SJCRH30 (cell line): ENCODE measurements at regions not wholly inside any gene's neighbourhood (a gene's known extent, or its start where the extent isn't known, plus 50 kb on each side); places are given as distances from the start of the nearest gene placed in this dataset.
"Not testable (repeated sequence)": the region's sequence is repeated elsewhere in the genome, so short reads cannot be mapped to it uniquely, and the experiment has no call there.

Source experiments
- DNase-seq, 2 experiments: peaks; one replicate each; pipeline ENCODE4 v3.0.0-alpha.2; 2015 to 2020
- H3K27ac ChIP-seq: fragments of 250-450 bp; sonication (Bioruptor Pico); 2 replicates; pipeline ENCODE4 v1.5.1; 2020; ENCODE audit warnings: mild to moderate bottlenecking, moderate library complexity
- H3K27me3 ChIP-seq: fragments of 250-450 bp; sonication (Bioruptor Pico); 2 replicates; pipeline ENCODE4 v1.5.1; 2020; ENCODE audit warnings: mild to moderate bottlenecking, moderate library complexity
- H3K36me3 ChIP-seq: fragments of 250-450 bp; sonication (Bioruptor Pico); 2 replicates; pipeline ENCODE4 v1.5.1; 2020; ENCODE audit warnings: mild to moderate bottlenecking, moderate library complexity
- H3K4me1 ChIP-seq: fragments of 250-450 bp; sonication (Bioruptor Pico); 2 replicates; pipeline ENCODE4 v1.5.1; 2020; ENCODE audit warnings: mild to moderate bottlenecking, moderate library complexity
- H3K4me3 ChIP-seq: fragments of 250-450 bp; sonication (Bioruptor Pico); 2 replicates; pipeline ENCODE4 v1.5.1; 2020; ENCODE audit warnings: mild to moderate bottlenecking, moderate library complexity
- H3K9me3 ChIP-seq: fragments of 250-450 bp; sonication (Bioruptor Pico); replicated peaks from 2 replicates; pipeline ENCODE4 v1.5.1; 2020; ENCODE audit warnings: mild to moderate bottlenecking, moderate library complexity

DNA sequence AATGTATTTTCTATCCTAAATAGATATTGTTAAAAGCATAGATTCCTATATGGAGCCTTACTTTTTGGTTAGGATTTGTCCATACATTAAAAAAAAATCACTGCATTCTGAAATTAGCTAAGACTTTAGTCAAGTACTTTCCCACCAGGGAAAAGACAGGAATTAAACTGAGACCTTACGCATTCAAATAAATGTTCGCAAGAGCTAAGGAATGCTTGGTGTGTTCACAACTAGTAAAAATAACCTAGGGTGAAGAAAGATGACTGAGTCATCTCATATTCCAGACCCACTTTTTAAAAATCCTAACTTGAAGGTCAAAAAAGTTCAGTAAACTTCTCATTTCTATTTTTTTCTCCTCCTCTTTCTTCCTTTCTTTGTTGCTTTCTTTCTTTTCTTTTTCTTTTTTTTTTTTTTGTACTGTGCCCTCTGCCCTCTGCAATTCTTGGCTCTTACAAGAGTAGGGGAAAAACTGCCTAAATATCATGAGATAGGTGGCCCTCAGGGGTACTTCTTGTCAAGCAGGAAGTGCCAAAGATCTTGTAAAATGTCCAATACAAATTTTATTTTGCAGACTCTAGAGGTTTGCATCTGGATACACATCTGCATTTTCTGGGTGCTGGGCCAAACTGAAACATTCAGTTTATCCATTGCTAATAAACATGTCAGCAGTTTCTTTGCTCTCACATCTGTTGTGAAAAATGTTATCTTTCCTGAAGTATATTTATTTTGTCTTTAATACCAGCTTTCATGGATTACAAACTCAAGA, 121.4 kb upstream of the GORAB start:
- Histone ChIP-seq H3K4me3 (no peak overlapping the region), H3K27me3 (no peaks in the 10 kb centered on the region), H3K27ac (no peak overlapping the region), H3K9me3 (no peaks in the 10 kb centered on the region), H3K36me3 (no peaks in the 10 kb centered on the region), H3K4me1 (no peaks in the 10 kb centered on the region)
- no peak for DNase-seq

DNA sequence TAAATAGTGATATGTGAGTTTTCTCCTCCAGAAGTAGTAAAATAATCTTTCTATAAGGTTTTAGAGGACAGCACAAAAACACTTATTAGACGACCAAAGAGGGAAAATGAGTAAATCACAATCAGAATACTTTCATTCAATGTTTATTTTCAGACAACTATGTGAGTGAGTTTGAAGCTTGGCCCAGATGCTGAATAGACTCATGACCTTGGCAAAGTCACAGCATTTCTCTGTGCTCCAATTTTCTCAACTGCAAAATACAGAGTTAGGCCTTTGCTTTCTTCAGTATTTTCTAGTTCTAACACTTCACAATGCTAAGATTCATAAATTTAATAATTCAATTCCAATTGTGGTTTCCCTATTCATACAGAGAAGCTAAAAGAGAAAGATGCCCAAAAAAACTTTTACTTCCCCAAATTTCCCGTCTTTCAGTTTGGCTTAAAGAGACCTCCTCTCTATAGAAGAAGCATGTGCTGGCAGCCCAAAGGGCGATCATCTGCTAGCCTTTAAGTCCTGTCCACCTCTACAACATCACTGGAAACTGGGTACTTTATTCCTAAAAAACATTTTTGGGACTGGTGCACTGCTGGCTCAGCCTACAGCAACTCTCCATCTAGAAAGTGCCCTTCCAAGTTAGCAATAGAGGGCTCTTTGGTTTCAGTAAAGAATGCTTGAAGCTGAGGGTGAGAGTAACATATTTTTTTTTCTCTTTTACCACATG, 116.8 kb upstream of the GORAB start:
- H3K27ac ChIP-seq, result no peak overlapping the region
- no peaks in the 10 kb centered on the region for H3K4me1 ChIP-seq
- no peaks in the 10 kb centered on the region for H3K36me3 ChIP-seq
- no peaks in the 10 kb centered on the region for H3K27me3 ChIP-seq
- H3K4me3 ChIP-seq, result no peak overlapping the region
- no peak for DNase-seq
- no peaks in the 10 kb centered on the region for H3K9me3 ChIP-seq

DNA sequence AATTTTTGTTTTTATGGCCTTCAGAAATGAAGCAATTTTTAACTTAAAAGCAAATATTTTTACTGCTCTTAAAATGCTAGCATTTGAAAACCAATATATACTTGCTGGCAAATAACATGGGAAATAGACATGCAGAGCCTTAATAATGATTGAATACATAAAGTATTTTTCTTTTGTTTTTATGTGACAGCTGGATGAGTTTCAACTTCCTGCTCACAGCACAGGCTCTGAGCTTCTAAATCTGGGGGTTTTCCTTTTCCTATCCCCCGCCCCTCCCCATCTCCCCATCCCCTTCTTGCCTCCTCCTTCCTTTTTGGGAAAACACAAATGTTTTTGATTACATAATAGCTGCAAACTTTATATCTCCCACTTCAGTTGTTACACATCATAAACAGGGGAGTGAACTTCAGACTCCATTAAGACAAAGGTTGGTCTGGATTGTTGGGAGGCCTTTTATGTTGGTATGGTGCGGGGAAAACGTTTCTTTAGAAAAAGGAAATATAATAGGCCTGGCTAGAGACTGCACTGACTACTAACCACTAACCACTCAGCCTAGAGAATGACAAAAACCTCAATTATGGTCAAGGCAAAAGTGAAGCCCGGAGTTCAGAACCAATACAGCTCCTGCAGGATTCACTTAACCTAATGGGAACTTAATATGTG, 116.1 kb upstream of the GORAB start:
- no peak overlapping the region for H3K27ac ChIP-seq
- no peaks in the 10 kb centered on the region for H3K9me3 ChIP-seq
- H3K4me1 ChIP-seq, result no peaks in the 10 kb centered on the region
- H3K36me3 ChIP-seq, result no peaks in the 10 kb centered on the region
- H3K4me3 ChIP-seq, result no peak overlapping the region
- DNase-seq, result no peak
- no peaks in the 10 kb centered on the region for H3K27me3 ChIP-seq

DNA sequence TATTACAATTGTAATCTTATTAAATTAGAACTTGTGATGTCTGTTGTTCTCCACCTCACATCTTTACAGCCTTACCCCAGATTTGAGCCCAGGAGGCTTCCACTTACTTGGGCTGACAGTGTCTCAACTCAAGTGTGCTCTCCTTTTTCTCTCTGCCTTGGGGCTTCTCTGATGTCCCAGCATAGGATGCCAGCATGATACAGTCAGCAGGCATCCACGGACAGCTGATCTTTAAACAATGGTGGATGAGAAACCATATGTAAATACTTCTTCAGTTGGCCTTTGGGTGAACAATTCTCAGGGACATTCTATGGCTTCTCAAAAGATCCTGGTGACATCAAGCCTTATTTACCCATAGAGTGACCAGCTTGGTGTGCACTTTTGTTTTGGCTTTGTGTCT, 107.6 kb upstream of the GORAB start:
- H3K4me1 ChIP-seq, result no peaks in the 10 kb centered on the region
- DNase-seq, result no peak
- H3K36me3 ChIP-seq, result no peaks in the 10 kb centered on the region
- H3K27me3 ChIP-seq, result no peaks in the 10 kb centered on the region
- H3K4me3 ChIP-seq, result no peak overlapping the region
- no peaks in the 10 kb centered on the region for H3K9me3 ChIP-seq
- no peak overlapping the region for H3K27ac ChIP-seq

DNA sequence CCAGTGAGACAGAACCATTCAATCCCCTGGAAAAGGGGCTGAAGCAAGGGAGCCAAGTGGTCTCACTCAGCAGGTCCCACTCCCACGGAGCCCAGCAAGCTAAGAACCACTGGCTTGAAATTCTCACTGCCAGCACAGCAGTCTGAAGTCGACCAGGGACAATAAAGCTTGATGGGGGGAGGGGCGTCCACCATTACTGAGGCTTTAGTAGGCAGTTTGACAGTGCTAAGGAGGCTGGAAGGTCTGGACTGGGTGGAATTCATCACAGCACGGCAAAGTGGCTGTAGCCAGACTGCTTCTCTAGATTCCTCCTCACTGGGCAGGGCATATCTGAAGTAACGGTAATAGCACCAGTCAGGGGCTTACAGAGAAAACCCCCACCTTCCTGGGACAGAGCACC, 105.4 kb upstream of the GORAB start:
- H3K4me3 ChIP-seq, result no peak overlapping the region
- H3K36me3 ChIP-seq, result no peaks in the 10 kb centered on the region
- H3K9me3 ChIP-seq, result no peaks in the 10 kb centered on the region
- H3K27ac ChIP-seq, result no peak overlapping the region
- DNase-seq, result no peak
- no peaks in the 10 kb centered on the region for H3K27me3 ChIP-seq
- no peaks in the 10 kb centered on the region for H3K4me1 ChIP-seq

DNA sequence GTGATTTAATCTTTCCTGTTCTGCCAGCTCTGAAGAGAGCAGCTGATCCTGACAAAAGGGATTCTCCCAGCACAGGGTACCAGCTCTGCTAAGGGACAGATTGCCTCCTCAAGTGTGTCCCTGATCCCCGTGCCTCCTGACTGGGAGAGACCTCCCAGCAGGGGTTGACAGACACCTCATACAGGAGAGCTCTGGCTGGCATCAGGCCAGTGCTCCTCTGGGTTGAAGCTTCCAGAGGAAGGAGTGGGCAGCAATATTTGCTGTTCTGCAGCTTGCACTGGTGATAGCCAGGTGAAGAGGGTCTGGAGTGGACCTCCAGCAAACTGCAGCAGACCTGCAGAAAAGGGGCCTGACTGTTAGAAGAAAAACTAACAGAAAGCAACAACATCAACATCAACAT, 105.0 kb upstream of the GORAB start:
- H3K4me1 ChIP-seq, H3K36me3 ChIP-seq, H3K27me3 ChIP-seq, H3K27ac ChIP-seq, DNase-seq, H3K4me3 ChIP-seq, H3K9me3 ChIP-seq: not testable (repeated sequence)

DNA sequence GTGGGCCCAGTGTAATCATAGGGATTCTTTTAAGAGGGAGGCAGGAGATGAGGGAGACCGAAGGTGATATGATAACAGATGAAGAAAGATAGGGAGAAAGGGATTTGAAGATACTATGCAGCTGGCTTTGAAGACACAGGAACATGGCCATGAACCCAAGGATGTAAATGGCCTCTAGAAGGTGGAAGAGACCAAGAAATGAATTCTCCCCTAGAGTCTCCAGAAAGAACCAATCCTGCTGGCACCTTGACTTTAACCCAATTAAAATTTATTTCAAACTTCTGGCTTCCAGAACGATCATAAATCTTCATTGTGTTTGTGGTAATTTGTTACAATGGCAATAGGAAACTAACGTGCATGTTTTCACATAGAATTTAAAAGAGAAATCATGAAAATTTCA, 95.0 kb upstream of the GORAB start:
- Histone ChIP-seq H3K27me3 (no peaks in the 10 kb centered on the region), H3K4me3 (no peak overlapping the region), H3K4me1 (no peaks in the 10 kb centered on the region), H3K27ac (no peak overlapping the region), H3K9me3 (no peaks in the 10 kb centered on the region), H3K36me3 (no peaks in the 10 kb centered on the region)
- no peak for DNase-seq

DNA sequence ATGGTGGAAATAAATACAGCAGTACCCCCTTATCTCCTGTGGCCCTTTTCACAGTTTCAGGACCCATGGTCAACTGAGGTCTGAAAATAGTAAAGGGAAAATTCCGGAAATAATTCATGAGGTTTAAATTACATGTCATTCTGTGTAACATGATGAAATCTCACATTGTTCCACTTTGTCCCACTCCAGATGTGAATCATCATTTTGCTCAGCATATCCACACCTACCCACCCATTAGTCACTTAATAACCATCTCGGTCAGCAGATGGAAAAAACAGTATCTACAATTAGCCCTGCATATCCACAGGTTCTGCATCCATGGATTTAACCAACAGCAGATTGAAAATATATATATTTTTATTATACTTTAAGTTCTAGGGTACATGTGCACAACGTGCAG, 86.9 kb upstream of the GORAB start:
- Histone ChIP-seq H3K36me3 (no peaks in the 10 kb centered on the region), H3K4me3 (no peak overlapping the region), H3K27ac (no peak overlapping the region), H3K27me3 (no peaks in the 10 kb centered on the region), H3K9me3 (no peaks in the 10 kb centered on the region), H3K4me1 (no peaks in the 10 kb centered on the region)
- no peak for DNase-seq

DNA sequence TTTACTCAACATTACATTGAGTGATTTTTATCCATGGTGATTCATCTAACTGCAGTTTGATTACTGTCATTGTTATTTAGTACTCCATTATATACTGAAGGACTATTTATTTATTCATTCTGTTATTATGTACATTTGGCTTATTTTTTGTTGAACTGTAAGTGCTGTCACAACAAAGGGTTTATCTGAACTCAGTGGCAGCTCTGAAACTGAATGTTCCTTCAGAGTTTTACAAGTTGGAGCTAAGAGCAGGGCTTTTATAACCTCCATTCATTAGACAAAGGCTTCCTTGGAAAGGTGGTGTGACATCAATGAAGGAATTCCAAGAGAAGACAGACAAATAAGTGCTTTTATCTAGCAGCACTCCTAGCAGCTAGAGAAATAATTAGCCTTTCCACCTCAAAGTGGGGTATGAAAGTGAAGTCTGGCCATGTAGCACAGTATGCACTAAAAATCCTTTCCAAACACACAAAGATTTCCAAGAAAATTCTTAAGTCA, 83.3 kb upstream of the GORAB start:
- H3K27ac ChIP-seq, result no peak overlapping the region
- H3K27me3 ChIP-seq, result no peaks in the 10 kb centered on the region
- H3K4me1 ChIP-seq, result no peaks in the 10 kb centered on the region

DNA sequence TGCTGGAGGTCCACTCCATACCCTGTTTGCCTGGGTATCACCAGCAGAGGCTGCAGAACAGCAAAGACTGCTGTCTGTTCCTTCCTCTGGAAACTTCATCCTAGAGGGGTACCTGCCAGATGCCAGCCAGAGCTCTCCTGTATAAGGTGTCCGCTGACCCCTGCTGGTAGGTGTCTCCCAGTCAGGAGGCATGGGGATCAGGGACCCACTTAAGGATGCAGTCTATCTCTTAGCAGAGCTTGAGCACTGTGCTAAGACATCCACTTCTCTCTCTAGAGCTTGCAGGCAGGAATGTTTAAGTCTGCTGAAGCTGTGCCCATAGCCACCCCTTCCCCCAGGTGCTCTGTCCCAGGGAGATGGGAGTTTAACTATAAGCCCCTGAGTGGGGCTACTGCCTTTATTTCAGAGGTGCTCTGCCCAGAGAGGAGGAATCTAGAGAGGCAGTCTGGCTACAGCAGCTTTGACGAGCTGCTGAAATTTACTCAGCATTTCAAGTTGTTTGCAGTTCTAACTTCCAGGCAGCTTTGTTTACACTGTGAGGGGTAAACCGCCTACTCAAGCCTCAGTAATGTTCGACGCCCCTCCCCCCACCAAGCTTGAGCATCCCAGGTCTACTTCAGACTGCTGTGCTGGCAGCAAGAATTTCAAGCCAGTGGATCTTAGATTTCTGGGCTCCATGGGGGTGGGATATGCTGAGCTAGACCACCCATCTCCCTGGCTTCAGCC, 74.5 kb upstream of the GORAB start:
- not testable (repeated sequence) for DNase-seq, H3K4me3 ChIP-seq, H3K27ac ChIP-seq, H3K27me3 ChIP-seq, H3K36me3 ChIP-seq, H3K4me1 ChIP-seq, H3K9me3 ChIP-seq

More for the DNA sequence above, 83.3 kb upstream of the GORAB start:
- Histone ChIP-seq H3K36me3 (no peaks in the 10 kb centered on the region), H3K9me3 (no peaks in the 10 kb centered on the region), H3K4me3 (no peak overlapping the region)
- no peak for DNase-seq

DNA sequence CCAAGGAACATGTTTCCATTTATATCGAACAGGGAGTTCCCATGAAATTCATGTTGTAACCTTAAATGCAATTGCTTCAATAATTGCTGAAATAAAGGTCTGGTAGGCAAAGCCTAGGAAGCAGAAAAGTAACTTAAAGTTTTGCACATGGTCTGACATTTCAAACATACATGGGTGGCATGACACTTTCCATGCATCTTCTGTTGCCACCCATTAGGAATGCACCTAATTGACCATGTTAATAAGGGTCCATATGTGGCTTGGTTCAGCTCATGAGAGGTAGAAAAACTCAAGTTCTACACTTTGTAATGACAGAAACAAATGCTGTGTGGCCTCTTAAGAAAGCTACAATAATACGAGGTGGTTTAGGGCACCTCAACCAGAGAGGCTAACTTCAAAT, 72.0 kb upstream of the GORAB start:
- peak in 1 of 2 experiments; percentile 3 for DNase-seq
- Histone ChIP-seq H3K4me1 (no peaks in the 10 kb centered on the region), H3K27me3 (no peaks in the 10 kb centered on the region), H3K36me3 (no peaks in the 10 kb centered on the region), H3K9me3 (no peaks in the 10 kb centered on the region), H3K27ac (no peak overlapping the region), H3K4me3 (no peak overlapping the region)

DNA sequence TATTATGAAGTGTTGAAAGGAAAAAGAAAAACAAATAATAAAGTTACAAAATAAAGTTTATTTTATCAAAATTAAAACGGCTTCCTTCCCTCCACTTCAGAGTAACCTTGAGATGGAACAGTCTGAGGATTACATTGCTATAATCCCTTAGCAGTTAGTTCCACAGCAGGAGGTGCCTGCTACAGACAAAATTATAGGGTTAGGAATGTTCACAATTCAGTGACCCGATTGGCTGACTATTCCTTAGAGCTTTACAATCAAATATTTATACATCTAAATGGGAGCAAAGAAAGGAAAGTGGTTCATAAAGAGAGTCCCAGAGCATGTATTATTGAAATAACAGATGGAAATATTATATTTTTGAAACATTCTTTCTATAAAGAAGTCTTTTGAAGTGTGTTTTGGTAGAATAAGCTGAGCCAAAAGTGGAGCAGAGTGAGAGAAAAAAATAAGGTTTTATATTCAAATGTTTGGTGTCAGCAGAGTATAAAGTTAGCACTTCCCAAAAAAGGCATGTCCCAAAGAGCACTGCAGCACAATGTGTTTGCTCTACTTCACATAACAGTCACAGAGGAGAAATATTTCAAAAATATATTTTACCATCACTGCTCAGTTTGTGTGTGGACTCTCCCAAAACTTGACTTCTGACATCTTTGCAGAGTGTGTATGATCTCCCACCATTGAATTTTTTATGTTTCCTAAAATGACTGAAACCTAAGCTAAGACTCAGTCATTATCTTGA, 71.4 kb upstream of the GORAB start:
- Histone ChIP-seq H3K4me1 (no peaks in the 10 kb centered on the region), H3K4me3 (no peak overlapping the region), H3K27ac (no peak overlapping the region), H3K36me3 (no peaks in the 10 kb centered on the region), H3K9me3 (no peaks in the 10 kb centered on the region), H3K27me3 (no peaks in the 10 kb centered on the region)
- peak in 1 of 2 experiments; percentile 4 for DNase-seq

DNA sequence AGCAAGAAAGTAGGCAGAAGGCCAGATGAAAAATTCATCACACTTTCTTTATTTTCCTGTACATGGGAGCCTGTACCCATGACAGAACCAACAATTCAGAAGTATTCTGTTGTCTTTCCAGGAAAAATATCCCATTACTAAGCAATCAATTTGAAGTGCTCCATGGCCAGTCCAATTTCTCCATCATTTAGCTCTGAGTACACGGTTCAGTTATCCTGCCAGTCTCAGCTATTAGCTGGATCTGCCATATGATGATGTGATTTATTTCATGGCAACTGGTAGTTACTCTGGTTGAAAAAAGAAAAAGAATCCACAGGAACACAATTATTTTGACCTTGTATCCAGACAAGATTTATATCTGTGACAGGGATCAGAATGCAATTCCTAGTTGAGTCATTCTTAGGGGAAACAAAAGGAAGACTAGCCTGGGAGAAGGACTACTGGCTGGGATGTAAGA, 70.6 kb upstream of the GORAB start:
- Histone ChIP-seq H3K4me3 (no peak overlapping the region), H3K4me1 (no peaks in the 10 kb centered on the region), H3K36me3 (no peaks in the 10 kb centered on the region), H3K27me3 (no peaks in the 10 kb centered on the region), H3K27ac (no peak overlapping the region), H3K9me3 (no peaks in the 10 kb centered on the region)
- DNase-seq, result no peak

DNA sequence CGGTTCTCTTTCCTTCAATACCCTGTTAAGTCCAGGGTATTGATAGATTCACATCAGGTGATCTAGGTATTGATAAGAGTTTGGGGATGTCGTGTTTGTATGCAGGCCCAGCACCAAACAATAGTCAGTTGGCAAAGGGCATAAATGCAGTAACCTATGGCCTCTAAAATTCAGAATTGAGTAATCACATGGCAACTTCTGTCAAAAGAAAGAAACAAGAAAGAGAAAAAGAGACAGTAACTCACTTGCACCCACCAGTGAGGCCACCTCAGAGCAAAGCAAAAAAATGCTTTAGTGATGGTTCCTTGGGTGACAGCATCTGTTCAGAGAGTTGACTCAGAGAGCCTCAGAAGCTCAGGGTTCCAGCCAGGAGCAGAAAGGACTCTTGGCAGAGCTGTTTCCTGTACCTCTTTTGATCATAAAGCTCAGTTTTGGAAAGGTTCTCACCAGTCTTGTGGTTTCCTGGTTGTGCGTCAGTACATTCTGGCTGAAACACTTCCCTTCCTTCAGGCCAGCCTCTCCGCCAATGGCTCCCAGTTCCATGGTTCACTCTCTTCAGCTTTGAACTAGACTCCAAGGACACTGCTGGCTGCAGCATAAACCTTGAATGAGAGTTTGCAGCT, 70.1 kb upstream of the GORAB start:
- Histone ChIP-seq H3K4me3 (no peak overlapping the region), H3K27ac (no peak overlapping the region), H3K9me3 (no peaks in the 10 kb centered on the region), H3K4me1 (no peaks in the 10 kb centered on the region), H3K36me3 (no peaks in the 10 kb centered on the region), H3K27me3 (no peaks in the 10 kb centered on the region)
- DNase-seq, result no peak
